ENCODE measurements at regions not wholly inside any gene's neighbourhood (a gene's known extent, or its start where the extent isn't known, plus 50 kb on each side); places are given as distances from the start of the nearest gene placed in this dataset.

DNA sequence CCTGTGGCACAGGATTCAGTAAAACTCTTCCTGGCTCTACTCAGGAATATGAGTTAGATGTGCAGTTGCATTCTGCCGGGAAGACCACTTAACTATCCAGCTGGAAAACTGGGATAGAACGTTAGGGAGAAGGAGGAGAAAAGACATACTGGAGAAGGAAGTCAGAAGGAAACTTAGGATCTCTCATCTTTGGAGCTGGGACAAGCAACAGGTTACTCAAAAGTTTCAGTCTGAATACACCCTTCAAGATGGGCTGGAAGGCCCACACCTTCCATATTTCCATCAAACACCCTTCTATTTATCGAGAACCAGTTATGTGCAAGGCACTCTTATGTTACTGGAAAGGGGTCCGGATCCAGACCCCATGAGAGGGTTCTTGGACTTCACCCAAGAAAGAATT lies 440.4 kb upstream of the NRP1 start:
- TF ChIP-seq CTCF (conservative IDR thresholded peaks at IDR 0.05 in 1 of 2, IDR thresholded peaks at IDR 0.05 in 1 of 2; ENCODE audit: low read depth in 1 of 2, low read length in 2 of 2) = no peak
- no peak for TF ChIP-seq EZH2 (IDR thresholded peaks at IDR 0.05; ENCODE audit: low read length, missing control alignments)
